ENCODE measurements at regions not wholly inside any gene's neighbourhood (a gene's known extent, or its start where the extent isn't known, plus 50 kb on each side); places are given as distances from the start of the nearest gene placed in this dataset.

DNA sequence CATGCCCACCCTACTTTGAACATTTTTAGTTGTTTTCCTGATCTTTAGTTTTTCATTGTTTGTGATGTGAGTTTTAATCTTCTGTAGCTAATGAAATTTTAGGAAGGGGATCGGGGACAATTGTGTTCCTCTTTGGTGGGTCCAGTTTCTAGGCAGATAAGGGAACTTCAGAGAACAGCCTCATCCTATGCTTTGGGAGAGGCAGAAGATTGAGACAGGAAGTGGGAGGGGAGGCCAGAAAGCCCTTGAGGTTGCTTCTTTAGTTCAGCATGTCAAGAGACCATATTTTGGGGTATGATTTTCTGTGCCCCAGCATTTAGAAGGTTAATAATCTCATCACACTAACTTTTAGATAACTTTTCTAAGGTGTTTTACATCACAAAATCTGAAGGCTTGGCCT lies 191.0 kb downstream of the TANC2 start:
- no peak overlapping the region for H3K27ac ChIP-seq (ENCODE audit: low read depth in 2 of 2, low read length in 2 of 2)
- H3K4me1 ChIP-seq (ENCODE audit: control insufficient read depth in 2 of 3, insufficient read depth in 2 of 3, low read depth in 1 of 3, low read length in 3 of 3), result no peaks in the 10 kb centered on the region
- intact Hi-C loops (cut with DNase I), result no loop called here
- no peak overlapping the region for H3K9ac ChIP-seq (ENCODE audit: low read length in 3 of 3)
- no peak overlapping the region for H3K4me3 ChIP-seq (ENCODE audit: low read length in 3 of 3)
- H3K36me3 ChIP-seq (ENCODE audit: control insufficient read depth in 2 of 3, insufficient read depth in 3 of 3, low read length in 3 of 3), result no peaks in the 10 kb centered on the region
- no peak for FAIRE-seq
- no peaks in the 10 kb centered on the region for H3K9me3 ChIP-seq (ENCODE audit: control insufficient read depth in 2 of 3, insufficient read depth in 1 of 3, low read length in 3 of 3)
- H3K27me3 ChIP-seq (ENCODE audit: control insufficient read depth, insufficient read depth, low read length), result no peaks in the 10 kb centered on the region
- TF ChIP-seq, protein P1, sequence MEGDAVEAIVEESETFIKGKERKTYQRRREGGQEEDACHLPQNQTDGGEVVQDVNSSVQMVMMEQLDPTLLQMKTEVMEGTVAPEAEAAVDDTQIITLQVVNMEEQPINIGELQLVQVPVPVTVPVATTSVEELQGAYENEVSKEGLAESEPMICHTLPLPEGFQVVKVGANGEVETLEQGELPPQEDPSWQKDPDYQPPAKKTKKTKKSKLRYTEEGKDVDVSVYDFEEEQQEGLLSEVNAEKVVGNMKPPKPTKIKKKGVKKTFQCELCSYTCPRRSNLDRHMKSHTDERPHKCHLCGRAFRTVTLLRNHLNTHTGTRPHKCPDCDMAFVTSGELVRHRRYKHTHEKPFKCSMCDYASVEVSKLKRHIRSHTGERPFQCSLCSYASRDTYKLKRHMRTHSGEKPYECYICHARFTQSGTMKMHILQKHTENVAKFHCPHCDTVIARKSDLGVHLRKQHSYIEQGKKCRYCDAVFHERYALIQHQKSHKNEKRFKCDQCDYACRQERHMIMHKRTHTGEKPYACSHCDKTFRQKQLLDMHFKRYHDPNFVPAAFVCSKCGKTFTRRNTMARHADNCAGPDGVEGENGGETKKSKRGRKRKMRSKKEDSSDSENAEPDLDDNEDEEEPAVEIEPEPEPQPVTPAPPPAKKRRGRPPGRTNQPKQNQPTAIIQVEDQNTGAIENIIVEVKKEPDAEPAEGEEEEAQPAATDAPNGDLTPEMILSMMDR (IDR thresholded peaks at IDR 0.05; ENCODE audit: borderline replicate concordance, extremely low read depth, insufficient read depth), result no peak
- no peak for DNase-seq

DNA sequence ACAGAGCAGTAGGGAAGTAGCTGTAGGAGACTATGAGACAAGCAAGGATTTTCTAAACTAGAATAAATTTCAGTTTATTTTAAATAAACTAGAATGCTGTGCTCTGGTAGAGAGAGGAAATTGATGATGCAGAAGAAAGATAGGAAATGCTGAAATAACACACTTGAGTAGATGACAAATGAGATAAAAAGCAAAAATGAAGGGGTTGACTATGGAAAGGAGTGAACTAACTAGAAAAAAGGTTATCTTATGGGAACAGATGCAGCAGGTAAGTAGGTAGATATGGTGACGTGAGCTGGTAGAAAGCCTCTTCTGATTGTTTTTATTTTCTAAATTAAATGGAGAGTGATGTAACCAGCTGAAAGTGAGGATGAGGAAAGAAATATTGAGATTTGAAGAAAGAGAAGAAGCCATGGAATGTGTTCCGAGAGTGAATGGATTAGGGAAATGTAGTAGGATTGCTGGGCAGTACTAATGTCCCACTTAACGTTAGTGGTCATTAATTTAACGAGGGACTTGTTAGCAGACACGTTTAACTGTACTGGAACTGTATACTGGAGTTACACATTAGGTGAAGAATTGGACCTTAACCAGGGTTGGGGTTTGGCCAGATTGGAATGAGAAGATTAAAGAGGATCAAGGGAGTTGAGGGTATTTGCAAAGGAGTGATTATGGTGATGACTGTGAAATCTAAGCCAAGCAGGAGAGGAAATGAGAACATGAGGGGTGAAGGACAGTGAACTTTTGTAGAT lies 196.5 kb downstream of the TANC2 start:
- intact Hi-C loops (cut with DNase I), result no loop called here
- Histone ChIP-seq H3K9ac (ENCODE audit: low read length in 3 of 3) (no peak overlapping the region), H3K9me3 (ENCODE audit: control insufficient read depth in 2 of 3, insufficient read depth in 1 of 3, low read length in 3 of 3) (no peaks in the 10 kb centered on the region), H3K27ac (ENCODE audit: low read depth in 2 of 2, low read length in 2 of 2) (no peak overlapping the region), H3K36me3 (ENCODE audit: control insufficient read depth in 2 of 3, insufficient read depth in 3 of 3, low read length in 3 of 3) (no peaks in the 10 kb centered on the region), H3K27me3 (ENCODE audit: control insufficient read depth, insufficient read depth, low read length) (no peaks in the 10 kb centered on the region), H3K4me3 (ENCODE audit: low read length in 3 of 3) (no peak overlapping the region), H3K4me1 (ENCODE audit: control insufficient read depth in 2 of 3, insufficient read depth in 2 of 3, low read depth in 1 of 3, low read length in 3 of 3) (no peaks in the 10 kb centered on the region)
- FAIRE-seq (no peak), DNase-seq (no peak)
- TF ChIP-seq, protein P1 (IDR thresholded peaks at IDR 0.05; ENCODE audit: borderline replicate concordance, extremely low read depth, insufficient read depth), result no peak

DNA sequence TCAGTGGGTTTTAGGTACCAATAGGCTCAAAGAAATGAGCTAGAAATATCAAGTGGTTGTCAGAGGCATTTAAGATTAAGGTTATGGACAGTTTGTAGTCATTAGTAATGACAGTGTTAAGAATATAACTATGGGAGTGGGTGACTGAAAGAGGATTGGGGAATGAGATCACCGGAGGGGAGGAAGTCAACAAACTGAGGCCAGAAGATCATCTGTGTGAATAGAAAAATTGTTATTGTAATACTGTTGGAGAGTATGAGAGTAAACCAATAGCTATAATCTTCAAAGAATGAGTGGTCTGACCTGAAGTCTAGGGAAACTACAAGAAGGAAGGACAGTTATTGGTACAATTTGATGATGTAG lies 197.1 kb downstream of the TANC2 start:
- no peak for FAIRE-seq
- no peak overlapping the region for H3K4me3 ChIP-seq (ENCODE audit: low read length in 3 of 3)
- TF ChIP-seq, protein P1 (IDR thresholded peaks at IDR 0.05; ENCODE audit: borderline replicate concordance, extremely low read depth, insufficient read depth), result no peak
- no peak overlapping the region for H3K27ac ChIP-seq (ENCODE audit: low read depth in 2 of 2, low read length in 2 of 2)
- no peaks in the 10 kb centered on the region for H3K9me3 ChIP-seq (ENCODE audit: control insufficient read depth in 2 of 3, insufficient read depth in 1 of 3, low read length in 3 of 3)
- H3K4me1 ChIP-seq (ENCODE audit: control insufficient read depth in 2 of 3, insufficient read depth in 2 of 3, low read depth in 1 of 3, low read length in 3 of 3), result no peaks in the 10 kb centered on the region
- DNase-seq, result no peak
- no peak overlapping the region for H3K9ac ChIP-seq (ENCODE audit: low read length in 3 of 3)
- H3K36me3 ChIP-seq (ENCODE audit: control insufficient read depth in 2 of 3, insufficient read depth in 3 of 3, low read length in 3 of 3), result no peaks in the 10 kb centered on the region
- intact Hi-C loops (cut with DNase I), result no loop called here
- H3K27me3 ChIP-seq (ENCODE audit: control insufficient read depth, insufficient read depth, low read length), result no peaks in the 10 kb centered on the region

DNA sequence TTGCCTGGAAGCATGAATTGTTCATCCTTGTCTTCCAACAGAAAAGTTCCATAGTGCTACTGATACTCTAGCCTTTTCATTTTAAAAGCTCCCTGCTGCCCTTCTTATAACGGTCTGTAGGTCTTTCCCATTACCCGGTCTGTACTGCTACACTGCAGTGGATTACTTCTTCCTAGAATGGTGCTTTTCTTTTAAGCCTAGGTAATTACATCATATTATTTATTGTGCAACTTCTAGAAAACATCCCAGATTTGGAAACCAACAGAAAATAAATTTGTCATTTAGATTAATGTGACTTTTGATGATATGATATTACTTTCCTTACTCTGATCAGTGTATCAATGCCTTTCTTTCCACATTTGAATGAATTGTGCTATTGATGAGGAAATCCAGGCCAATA lies 199.4 kb downstream of the TANC2 start:
- Histone ChIP-seq H3K27me3 (ENCODE audit: control insufficient read depth, insufficient read depth, low read length) (no peaks in the 10 kb centered on the region), H3K4me1 (ENCODE audit: control insufficient read depth in 2 of 3, insufficient read depth in 2 of 3, low read depth in 1 of 3, low read length in 3 of 3) (no peaks in the 10 kb centered on the region), H3K9me3 (ENCODE audit: control insufficient read depth in 2 of 3, insufficient read depth in 1 of 3, low read length in 3 of 3) (no peaks in the 10 kb centered on the region), H3K36me3 (ENCODE audit: control insufficient read depth in 2 of 3, insufficient read depth in 3 of 3, low read length in 3 of 3) (no peaks in the 10 kb centered on the region), H3K9ac (ENCODE audit: low read length in 3 of 3) (no peak overlapping the region), H3K4me3 (ENCODE audit: low read length in 3 of 3) (no peak overlapping the region), H3K27ac (ENCODE audit: low read depth in 2 of 2, low read length in 2 of 2) (no peak overlapping the region)
- TF ChIP-seq, protein P1 (IDR thresholded peaks at IDR 0.05; ENCODE audit: borderline replicate concordance, extremely low read depth, insufficient read depth), result no peak
- intact Hi-C loops (cut with DNase I), result no loop called here
- DNase-seq (no peak), FAIRE-seq (no peak)

Measured in kidney (tissue), 13 donors.